NCI-H1092 (cell line): ENCODE measurements at regions not wholly inside any gene's neighbourhood (a gene's known extent, or its start where the extent isn't known, plus 50 kb on each side); places are given as distances from the start of the nearest gene placed in this dataset.
"Not testable (repeated sequence)": the region's sequence is repeated elsewhere in the genome, so short reads cannot be mapped to it uniquely, and the experiment has no call there.

Experiments used
- DNase-seq: peaks from one replicate; lab custom pipeline; 2025; lab: John Stamatoyannopoulos, UW

GRCh38 chr22:48427731-48428211 is 1399.9 kb downstream of the BRD1 start:
- DNase-seq: no peak

DNA sequence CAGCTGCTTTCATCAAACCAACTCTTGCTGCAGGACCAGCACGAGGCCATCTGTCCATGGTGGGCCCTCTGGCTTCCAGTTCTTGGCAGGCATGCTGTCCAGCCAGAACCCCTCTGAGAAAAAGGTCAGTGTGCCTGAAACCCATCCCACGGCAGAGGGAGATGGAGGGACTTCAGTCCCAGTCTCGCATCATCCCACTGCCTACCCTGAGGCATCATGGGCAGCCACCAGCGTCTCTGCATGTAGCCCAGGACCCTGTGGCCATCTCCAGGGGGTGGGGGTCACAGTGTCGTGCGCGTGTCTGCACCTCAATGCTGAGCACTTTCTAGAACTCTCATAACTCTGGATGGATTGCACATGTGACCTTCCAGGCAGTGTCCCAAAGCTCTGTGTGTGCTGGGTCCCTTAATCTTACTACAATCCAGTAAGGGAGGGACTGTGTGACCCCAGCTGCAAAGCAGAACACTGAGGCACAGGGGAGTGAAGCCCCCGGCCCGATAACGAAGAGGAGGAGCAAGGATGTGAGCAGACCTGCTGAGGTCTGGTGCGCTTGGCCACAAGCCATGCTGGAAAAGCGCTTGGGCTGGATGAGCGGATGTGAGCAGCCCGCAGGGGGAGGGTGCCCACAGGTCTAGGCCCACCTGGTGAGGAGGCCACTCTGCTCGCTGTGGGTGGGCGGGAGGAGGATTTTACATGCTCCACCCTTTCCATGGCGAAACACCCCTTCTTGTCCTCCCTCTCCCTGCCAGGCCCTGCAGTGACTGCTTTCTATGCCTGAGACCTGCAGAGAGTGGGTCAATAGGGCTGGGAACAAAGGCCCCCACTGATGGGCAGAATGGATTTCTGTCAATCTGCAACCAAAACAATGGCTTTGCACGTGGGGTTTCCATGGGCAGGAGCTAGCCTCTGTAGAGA is 1401.0 kb downstream of the BRD1 start:
- no peak for DNase-seq

DNA sequence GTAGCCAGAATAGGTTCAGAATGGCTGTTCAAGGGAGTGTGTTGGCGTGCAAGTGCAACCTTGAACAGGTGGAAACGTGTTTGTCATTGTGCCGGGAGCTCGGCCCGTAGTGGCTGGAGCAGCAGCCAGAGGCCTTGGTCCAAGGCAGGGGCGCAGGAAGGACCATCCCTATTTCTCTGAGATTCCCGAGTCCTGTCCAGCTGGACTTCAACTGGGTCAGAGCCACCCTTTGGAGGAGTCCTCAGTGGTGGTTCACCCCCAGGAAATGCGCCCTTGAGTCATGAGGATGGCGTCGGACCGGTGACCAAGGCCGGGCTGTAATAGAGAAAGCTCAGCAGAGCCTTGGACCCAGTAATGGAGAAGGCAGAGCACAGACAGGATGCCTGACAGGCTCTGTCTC is 1402.0 kb downstream of the BRD1 start:
- DNase-seq: no peak

GRCh38 chr22:48425091-48425506 is 1402.6 kb downstream of the BRD1 start:
- no peak for DNase-seq

DNA sequence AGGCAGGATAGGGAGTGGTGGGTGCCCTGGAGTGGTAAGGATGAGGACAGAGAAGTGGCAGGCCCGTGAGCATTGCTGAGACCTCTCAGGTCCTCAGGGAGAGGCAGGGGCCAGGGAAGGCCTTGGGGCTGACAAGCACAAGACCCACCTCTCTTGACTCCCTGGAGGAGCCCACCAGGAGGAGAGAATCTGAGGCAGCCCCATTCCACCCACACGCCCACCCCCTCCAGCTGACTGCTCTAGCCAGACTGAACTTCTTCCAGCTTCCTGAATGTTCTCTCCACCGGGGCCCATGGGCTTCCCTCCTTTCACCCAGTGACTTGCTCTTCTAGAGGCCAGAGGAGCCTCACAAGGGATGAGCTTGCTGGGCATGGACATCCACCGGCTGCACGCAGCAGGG is 1403.0 kb downstream of the BRD1 start:
- no peak for DNase-seq

DNA sequence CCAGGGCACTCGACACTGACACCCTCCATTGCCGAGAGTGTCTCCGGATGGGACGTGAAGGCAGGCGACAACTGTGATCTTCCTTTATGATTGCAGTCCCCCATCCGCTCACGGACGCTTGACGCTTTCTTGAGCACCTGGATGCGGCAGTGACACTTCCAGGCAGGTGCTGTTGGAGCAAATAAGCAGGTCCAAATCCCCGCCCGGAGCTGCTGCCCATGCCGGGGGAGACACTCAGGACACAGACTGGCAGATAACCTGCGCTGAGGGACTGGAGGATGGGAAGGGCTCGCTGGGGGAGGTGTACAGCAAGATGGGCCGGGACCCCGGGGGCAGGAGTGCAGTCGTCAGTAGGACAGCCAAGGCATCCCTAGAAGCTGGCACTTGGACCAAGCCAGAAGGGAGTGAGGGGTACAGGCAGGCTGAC is 1403.5 kb downstream of the BRD1 start:
- no peak for DNase-seq

- DNase-seq: no peak
Measured at GRCh38 chr22:48423481-48423911, 1404.2 kb downstream of the BRD1 start.

DNA sequence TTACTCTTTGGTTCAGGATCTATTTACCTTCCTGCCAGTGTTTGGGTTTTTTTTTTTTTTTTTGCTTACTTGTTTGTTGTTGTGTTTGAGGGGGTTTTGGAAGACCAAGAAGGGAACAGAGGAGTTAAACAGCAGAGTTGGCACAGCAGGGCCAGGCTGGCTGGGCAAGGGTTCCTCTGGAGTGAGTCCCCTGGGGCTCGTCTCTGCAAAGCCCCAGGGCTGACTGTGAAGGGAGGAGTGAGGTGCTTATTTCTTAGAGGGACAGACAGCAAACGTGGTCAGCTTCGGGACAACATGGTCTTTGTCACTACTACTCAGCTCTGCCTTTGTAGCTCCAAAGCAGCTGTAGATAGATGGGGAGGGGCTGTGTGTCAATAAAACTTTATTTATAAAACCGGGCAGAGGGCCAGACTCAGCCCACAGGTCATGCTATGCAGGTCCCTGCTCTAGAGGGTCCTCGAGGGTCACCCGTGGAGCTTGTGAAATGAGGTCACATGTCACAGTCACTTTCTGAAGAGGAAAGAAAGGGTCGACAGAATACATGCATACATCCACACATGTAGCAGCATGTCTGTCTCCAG is 1404.7 kb downstream of the BRD1 start:
- DNase-seq: no peak

DNA sequence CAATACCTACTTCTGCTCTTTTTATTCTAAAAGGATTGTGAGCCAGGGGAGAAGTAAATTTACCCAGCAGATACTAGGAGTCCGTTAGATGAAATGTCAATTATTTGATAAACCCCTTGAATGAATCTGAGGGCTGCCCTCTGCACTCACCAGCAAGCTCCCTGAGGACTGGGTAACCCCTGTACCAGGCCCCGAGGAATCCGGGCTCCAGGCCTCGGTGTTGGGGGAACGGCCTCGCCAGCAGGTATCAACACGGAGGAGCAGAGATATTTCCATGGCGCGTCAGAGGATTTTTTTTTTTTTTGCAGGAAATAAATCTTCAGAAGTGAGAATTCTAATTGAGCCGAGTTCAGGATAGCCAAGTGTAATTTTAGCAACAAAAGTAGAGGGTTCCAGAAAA is 1408.8 kb downstream of the BRD1 start:
- DNase-seq: no peak

DNA sequence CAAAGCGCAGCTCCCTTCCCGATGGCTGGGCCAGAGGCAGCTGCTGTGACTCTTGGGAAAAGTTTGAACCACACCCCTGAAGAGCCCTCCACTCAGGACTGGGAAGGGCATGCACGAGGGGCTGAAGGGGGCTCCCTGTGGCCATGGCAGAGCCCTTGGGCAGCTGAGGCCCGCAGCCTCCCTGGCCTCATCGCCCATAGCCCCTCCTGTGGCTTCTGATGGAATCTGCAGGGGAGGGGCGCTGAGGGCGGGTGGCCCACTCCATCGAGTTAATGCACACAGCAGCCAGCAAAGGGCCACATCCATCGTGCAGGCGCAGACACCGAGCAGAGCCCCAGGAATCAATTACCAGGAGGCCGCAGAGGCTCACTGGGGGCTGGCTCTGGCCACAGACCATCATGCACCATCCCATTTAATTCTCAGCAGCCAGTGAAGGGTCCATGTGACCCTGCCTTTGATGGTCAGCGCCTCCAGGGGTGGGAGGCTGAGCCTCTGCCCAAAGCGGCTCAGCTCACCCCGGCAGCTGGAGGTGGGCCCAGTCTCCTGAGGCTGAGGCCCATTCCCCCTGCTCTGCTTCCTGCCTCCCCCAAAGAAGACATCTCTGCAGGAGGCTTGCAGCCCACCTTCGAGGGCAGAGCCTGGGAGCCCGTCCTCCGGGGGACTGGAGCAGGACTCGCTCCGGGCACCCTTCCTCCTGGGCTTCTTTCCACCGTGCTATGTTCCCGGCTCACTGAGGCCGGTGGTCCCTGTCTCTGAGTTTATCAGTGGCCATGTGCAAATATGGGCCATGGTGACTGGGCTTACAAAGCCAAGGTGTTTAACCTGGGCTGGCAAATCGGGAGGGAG is 1410.2 kb downstream of the BRD1 start:
- DNase-seq: no peak

DNA sequence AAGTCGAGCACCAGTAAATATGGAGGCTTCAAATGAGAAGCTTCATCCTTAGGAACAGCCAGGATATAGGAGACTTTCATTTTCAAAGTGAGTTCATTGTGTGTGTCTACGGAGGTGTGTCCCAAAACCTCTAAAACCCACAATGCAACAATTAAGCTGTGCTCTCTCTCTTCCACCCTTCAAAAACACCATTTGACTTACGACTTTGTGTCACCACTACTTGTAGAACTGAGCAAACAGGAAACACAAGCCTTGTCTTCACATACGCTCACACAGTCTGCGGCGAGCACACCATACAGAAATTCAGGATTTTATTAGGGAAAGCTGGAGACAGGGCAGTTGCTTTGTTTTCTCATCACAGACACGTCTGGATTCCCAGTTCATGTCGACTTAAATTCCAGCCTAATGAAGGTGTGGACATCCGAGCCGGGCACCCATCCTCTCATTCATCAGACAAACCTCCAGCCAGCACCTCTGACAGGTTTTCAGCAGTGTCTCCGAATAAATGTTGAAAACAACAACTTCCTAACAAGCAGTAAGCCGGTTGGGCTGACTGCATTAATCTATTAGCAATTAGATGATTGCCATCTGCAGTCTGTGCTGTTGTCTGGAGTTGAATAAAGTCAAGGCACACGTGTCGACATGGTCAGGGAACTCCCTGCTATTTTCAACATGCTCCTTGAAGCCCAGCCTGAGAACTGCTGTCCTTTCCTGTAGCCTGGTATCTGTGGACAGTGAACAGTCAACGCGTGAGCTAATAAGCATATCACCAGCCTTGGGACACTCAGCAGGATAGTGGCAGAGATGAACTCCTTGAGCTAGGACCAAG is 1411.1 kb downstream of the BRD1 start:
- DNase-seq: no peak

DNA sequence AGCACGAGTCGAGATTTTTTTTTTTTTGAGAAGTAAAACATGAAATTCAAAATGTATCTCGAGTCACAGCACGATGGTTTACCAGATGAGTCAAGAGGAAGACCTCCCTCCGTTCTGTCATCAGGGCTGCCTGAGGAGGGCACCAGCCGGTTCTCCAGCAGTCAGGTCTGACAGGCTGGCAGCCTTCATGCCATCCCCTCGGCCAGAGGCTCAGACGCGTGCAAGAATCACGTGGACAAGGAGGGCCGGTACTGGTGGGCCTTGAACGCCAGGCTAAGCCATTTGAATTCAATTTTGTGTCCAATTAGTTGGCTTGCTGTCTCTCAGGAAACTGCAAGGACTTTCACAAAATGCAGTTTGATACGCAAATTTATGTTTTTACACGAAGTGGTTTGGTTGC is 1412.2 kb downstream of the BRD1 start:
- DNase-seq: no peak

GRCh38 chr22:48414651-48415050 is 1413.0 kb downstream of the BRD1 start:
- DNase-seq: no peak

GRCh38 chr22:48412931-48413330 is 1414.7 kb downstream of the BRD1 start:
- DNase-seq: not testable (repeated sequence)

GRCh38 chr22:48410536-48410935 is 1417.1 kb downstream of the BRD1 start:
- no peak for DNase-seq

- DNase-seq: no peak
Measured at GRCh38 chr22:48407256-48407955, 1420.3 kb downstream of the BRD1 start.

DNA sequence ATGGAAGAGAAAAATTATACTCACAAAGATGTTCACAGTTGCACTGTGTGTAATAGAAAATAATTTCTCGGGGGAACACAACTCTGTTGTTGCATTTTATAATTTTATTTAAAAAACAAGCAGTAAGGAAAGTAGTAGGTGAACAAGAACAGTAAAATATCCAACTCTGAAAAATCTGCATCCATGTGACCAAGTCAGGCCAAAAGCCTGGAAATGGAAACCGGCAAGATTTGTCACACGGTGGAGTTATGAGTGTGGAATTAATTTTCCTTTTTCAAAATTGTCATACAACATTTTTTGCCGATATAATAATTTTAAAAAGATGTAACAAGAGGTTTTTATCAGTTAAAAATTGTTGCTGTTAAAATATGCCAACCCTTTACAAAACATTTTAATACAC is 1421.5 kb downstream of the BRD1 start:
- DNase-seq: no peak

DNA sequence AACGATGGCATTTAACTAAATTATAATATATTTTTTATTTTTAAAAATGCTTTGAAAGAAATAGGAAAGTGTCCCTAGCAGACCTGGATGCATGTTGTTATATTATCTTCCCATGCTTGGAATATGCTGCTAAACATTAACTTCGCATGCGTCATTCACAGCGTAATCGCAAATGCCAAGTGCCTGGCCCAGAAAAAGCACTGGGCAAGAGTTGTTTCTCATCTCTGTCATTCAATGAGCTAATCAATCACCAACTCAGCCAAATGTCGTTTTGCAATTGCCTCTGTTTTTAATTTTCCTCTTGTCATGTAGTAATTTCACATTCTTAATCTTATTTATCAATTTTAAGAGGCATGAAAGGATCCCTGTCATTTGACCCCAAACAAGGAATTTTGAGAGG is 1421.9 kb downstream of the BRD1 start:
- no peak for DNase-seq

DNA sequence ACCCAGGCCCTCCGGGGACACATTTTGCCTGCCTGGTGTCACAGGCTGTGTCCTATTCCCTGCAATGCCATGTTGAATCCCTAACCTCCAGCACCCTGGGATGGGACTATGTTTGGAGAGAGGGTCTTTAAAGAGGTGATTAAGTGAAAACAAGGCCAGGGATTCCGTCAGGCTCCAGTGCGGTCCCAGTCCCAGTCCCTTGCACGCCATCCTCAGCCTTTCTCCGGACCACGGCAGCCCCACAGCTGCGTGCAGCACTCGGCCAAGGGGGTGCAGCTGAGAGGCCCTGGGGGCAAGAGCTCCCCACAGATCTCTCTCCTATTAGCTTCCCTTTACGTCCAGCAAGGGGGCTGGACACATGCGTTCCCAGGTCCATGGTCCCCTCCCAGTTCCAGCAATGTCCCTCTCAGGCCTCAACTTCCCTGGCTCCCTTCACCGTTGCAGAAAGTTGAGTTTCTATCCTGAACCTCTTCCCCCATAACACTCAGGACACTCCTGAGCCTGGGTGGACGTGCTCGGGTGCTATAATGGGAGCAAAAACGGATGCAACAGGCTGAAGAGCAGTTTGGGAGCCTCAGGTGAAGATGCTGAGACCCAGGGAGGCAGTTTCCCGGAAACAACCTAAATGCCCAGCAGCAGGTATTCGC is 1422.7 kb downstream of the BRD1 start:
- no peak for DNase-seq
